ENCODE measurements at regions not wholly inside any gene's neighbourhood (a gene's known extent, or its start where the extent isn't known, plus 50 kb on each side); places are given as distances from the start of the nearest gene placed in this dataset.

- Histone ChIP-seq H2AFZ (ENCODE audit: control insufficient read depth, low read depth, low read length) (peak overlapping the region; percentile 61), H3K4me2 (ENCODE audit: control insufficient read depth, insufficient read depth) (no peak overlapping the region), H3K4me3 (no peak overlapping the region), H3K9ac (ENCODE audit: control insufficient read depth, insufficient read depth, low read length) (no peak overlapping the region), H3K4me1 (ENCODE audit: control insufficient read depth, insufficient read depth, low read length) (no peaks in the 10 kb centered on the region; the same call in 1 of the 2 replicates), H3K36me3 (ENCODE audit: control insufficient read depth in 2 of 2, insufficient read depth in 2 of 2, low read length in 1 of 2) (no peaks in the 10 kb centered on the region), H4K20me1 (ENCODE audit: control insufficient read depth, insufficient read depth) (no peaks in the 10 kb centered on the region), H3K9me3 (replicated peaks; ENCODE audit: control insufficient read depth, insufficient read depth, low read length) (no peaks in the 10 kb centered on the region), H3K27ac (ENCODE audit: control insufficient read depth, insufficient read depth) (no peak overlapping the region), H3K79me2 (ENCODE audit: control insufficient read depth, insufficient read depth, low read length) (no peaks in the 10 kb centered on the region), H3K27me3 (replicated peaks in 1 of 2; ENCODE audit: control insufficient read depth in 2 of 2, insufficient read depth in 2 of 2, low read length in 1 of 2) (no peaks in the 10 kb centered on the region; a peak in 1 of 4 replicates)
- intact Hi-C loops (cut with micrococcal nuclease; ENCODE audit: unreplicated experiment) (loop anchor here (1.0 to 10.0 kb wide), 5 partner anchors 66 to 776 kb away; no protein-coding TSS in a partner anchor), in situ Hi-C loops (cut with MboI) (loop anchor here (5.0 kb wide), 2 partner anchors 121 to 1066 kb away; no protein-coding TSS in a partner anchor)
- ChIA-PET CTCF (interaction anchor here (0.8 to 11.7 kb wide), 13 partner anchors 11 to 1014 kb away, joined by 3 to 306 read pairs (median 3); no protein-coding TSS in a partner anchor), RAD21 (ENCODE audit: unreplicated experiment) (interaction anchor here (1.0 to 6.3 kb wide), 5 partner anchors 19 to 937 kb away, joined by 4 to 50 read pairs (median 4); no protein-coding TSS in a partner anchor), SMC1A (ENCODE audit: uncharacterized antibody, unreplicated experiment) (interaction anchor here (0.6 to 12.7 kb wide), 6 partner anchors 11 to 1061 kb away, joined by 3 to 205 read pairs (median 3); no protein-coding TSS in a partner anchor), POLR2A (no interaction called here)
- FAIRE-seq: peak; percentile 56
- DNase-seq (ENCODE audit: low read depth, low spot score): no peak
- no TSS peak for BruUV-seq (replicated peaks)
- TF ChIP-seq PML (IDR thresholded peaks at IDR 0.05; ENCODE audit: low read length) (no peak), RAD21 (IDR thresholded peaks at IDR 0.05; ENCODE audit: insufficient read depth, low read depth, low read length) (peak; percentile 79), SUPT20H (IDR thresholded peaks at IDR 0.05; ENCODE audit: borderline replicate concordance, control insufficient read depth, low read depth, low read length) (no peak), MEF2B (IDR thresholded peaks at IDR 0.05; ENCODE audit: partially characterized antibody, poor library complexity, severe bottlenecking) (peak; percentile 16), PAX5 (IDR thresholded peaks at IDR 0.05; ENCODE audit: borderline replicate concordance, low read depth, low read length) (no peak), PKNOX1 (IDR thresholded peaks at IDR 0.05) (peak; percentile 34; the same call in 1 of the 2 replicates), SMC3 (IDR thresholded peaks at IDR 0.05; ENCODE audit: borderline replicate concordance, low read length) (peak; percentile 88), YY1 (IDR thresholded peaks at IDR 0.05; ENCODE audit: low read depth, low read length) (0 out of 2 replicates have a peak, but pooled peaks have one; percentile 41), CTCF (IDR thresholded peaks at IDR 0.05 in 2 of 3, conservative IDR thresholded peaks at IDR 0.05 in 1 of 3; ENCODE audit: control insufficient read depth in 2 of 3, extremely low read depth in 1 of 3, insufficient read depth in 1 of 3, low read depth in 3 of 3, low read length in 3 of 3) (peak; percentile 49 to 82 (median 62); a peak in 5 of 6 replicates)
- ATAC-seq: peak; percentile 75
- WGBS (ENCODE audit: insufficient coverage, insufficient replicate concordance, low lambda C conversion rate, missing lambda C conversion rate): 61% methylated on average over 22 of the region's 22 CpGs
Measured at GRCh38 chr11:32172848-32173834, 82.3 kb downstream of the RCN1 start.

Data from GM12878 (cell line).